Body of pancreas (tissue), 4 donors: ENCODE measurements at regions not wholly inside any gene's neighbourhood (a gene's known extent, or its start where the extent isn't known, plus 50 kb on each side); places are given as distances from the start of the nearest gene placed in this dataset.

ENCODE experiments used
- POLR2A ChIP-seq, 3 donors: fragments of 450-650 bp; IDR thresholded peaks; one replicate each; pipeline ENCODE4 v1.6.1; 2016; ENCODE audit warnings: antibody characterized with exemption in 3 of 3, mild to moderate bottlenecking in 2 of 3
- TF ChIP-seq, protein P1 (sequence below), 7 experiments: fragments of 450-650 bp in 4 of 7; fragments of 200-600 bp in 3 of 7; sonication (generic) in 3 of 7; IDR thresholded peaks; one replicate each; pipeline ENCODE4 v1.5.1; 2016 to 2019; ENCODE audit warnings: antibody characterized with exemption in 7 of 7

DNA sequence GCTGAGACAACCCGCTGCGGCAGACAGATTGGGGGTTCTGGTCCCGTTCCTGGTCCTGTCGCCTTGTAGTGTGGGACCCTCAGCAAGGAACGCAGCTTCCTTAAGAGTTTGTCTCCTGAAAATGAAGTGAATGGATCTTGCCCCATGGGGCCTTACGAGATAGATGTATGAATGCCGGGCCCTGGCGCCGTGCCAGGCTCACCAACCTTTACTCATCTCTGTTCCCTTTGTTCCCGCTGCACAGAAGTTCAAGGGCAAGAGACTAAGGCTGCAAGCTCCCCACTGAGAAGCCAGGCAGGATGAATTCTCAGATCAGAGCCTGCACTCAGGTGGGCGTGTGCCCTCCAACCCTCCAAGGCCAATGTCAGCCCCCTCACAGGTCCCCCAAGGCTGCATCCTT is 162.7 kb upstream of the IQSEC1 start:
- TF ChIP-seq, protein P1, sequence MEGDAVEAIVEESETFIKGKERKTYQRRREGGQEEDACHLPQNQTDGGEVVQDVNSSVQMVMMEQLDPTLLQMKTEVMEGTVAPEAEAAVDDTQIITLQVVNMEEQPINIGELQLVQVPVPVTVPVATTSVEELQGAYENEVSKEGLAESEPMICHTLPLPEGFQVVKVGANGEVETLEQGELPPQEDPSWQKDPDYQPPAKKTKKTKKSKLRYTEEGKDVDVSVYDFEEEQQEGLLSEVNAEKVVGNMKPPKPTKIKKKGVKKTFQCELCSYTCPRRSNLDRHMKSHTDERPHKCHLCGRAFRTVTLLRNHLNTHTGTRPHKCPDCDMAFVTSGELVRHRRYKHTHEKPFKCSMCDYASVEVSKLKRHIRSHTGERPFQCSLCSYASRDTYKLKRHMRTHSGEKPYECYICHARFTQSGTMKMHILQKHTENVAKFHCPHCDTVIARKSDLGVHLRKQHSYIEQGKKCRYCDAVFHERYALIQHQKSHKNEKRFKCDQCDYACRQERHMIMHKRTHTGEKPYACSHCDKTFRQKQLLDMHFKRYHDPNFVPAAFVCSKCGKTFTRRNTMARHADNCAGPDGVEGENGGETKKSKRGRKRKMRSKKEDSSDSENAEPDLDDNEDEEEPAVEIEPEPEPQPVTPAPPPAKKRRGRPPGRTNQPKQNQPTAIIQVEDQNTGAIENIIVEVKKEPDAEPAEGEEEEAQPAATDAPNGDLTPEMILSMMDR (IDR thresholded peaks at IDR 0.05): no peak
- TF ChIP-seq POLR2A (IDR thresholded peaks at IDR 0.05): no peak
